ENCODE measurements at regions not wholly inside any gene's neighbourhood (a gene's known extent, or its start where the extent isn't known, plus 50 kb on each side); places are given as distances from the start of the nearest gene placed in this dataset.

DNA sequence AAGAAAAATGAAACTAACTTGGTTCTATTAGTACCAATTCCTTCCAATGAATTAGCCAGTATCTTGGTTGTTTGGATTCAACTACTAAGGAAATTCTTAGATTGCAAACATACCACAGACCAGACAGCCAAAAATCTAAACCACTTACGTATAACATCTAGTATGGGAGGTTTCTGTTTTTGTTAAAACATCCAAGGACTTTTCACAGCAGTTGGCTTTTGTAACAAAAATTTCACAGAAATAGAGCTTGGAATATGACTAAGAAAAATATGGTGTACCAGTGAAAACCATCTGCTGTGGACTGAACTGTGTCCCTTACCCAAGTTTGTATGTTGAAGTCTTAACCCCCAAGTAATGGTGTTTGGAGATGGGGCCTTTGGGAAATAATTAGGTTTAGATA is 199.2 kb downstream of the OTOL1 start:
- no peak for ATAC-seq
- CTCF ChIA-PET, result no interaction called here
- Histone ChIP-seq H3K4me3 (replicated peaks in 1 of 2; ENCODE audit: low read depth in 1 of 2, low read length in 2 of 2) (no peak overlapping the region), H3K79me2 (ENCODE audit: insufficient read depth, low read length) (no peaks in the 10 kb centered on the region), H3K27me3 (ENCODE audit: insufficient read depth, low read length) (no peaks in the 10 kb centered on the region), H2AFZ (ENCODE audit: low read depth, low read length, poor library complexity, severe bottlenecking) (no peak overlapping the region), H3K4me2 (ENCODE audit: low read length) (no peak overlapping the region), H3K9me2 (ENCODE audit: insufficient read depth) (no peaks in the 10 kb centered on the region; the same call in 1 of the 2 replicates), H3K9ac (ENCODE audit: low read length) (no peak overlapping the region), H3K27ac (ENCODE audit: low read depth, low read length) (no peak overlapping the region), H4K20me1 (ENCODE audit: insufficient read depth) (no peaks in the 10 kb centered on the region), H3K9me3 (ENCODE audit: control insufficient read depth in 1 of 2, insufficient read depth in 1 of 2, low read depth in 1 of 2, low read length in 2 of 2) (no peaks in the 10 kb centered on the region), H3K36me3 (ENCODE audit: control insufficient read depth in 1 of 2, insufficient read depth in 2 of 2, low read length in 2 of 2) (no peaks in the 10 kb centered on the region), H3K4me1 (ENCODE audit: control insufficient read depth in 1 of 2, insufficient read depth in 2 of 2, low read length in 2 of 2) (no peaks in the 10 kb centered on the region)
- no peak for TF ChIP-seq ZNF274 (IDR thresholded peaks at IDR 0.05; ENCODE audit: low read depth, low read length)
- no peak for TF ChIP-seq SIN3A (IDR thresholded peaks at IDR 0.05; ENCODE audit: low read depth)
- TF ChIP-seq, protein P1, sequence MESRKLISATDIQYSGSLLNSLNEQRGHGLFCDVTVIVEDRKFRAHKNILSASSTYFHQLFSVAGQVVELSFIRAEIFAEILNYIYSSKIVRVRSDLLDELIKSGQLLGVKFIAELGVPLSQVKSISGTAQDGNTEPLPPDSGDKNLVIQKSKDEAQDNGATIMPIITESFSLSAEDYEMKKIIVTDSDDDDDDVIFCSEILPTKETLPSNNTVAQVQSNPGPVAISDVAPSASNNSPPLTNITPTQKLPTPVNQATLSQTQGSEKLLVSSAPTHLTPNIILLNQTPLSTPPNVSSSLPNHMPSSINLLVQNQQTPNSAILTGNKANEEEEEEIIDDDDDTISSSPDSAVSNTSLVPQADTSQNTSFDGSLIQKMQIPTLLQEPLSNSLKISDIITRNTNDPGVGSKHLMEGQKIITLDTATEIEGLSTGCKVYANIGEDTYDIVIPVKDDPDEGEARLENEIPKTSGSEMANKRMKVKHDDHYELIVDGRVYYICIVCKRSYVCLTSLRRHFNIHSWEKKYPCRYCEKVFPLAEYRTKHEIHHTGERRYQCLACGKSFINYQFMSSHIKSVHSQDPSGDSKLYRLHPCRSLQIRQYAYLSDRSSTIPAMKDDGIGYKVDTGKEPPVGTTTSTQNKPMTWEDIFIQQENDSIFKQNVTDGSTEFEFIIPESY (IDR thresholded peaks at IDR 0.05; ENCODE audit: extremely low read depth, insufficient replicate concordance, low read length), result no peak
- no peak for TF ChIP-seq TCF7L2 (IDR thresholded peaks at IDR 0.05; ENCODE audit: borderline replicate concordance, extremely low read depth, insufficient read depth, insufficient read length)
- no peak for TF ChIP-seq EGR1 (IDR thresholded peaks at IDR 0.05; ENCODE audit: low read depth)
- no peak for TF ChIP-seq YY1 (IDR thresholded peaks at IDR 0.05; ENCODE audit: extremely low read depth, insufficient replicate concordance, low read depth, low read length)
- TF ChIP-seq, protein P2, sequence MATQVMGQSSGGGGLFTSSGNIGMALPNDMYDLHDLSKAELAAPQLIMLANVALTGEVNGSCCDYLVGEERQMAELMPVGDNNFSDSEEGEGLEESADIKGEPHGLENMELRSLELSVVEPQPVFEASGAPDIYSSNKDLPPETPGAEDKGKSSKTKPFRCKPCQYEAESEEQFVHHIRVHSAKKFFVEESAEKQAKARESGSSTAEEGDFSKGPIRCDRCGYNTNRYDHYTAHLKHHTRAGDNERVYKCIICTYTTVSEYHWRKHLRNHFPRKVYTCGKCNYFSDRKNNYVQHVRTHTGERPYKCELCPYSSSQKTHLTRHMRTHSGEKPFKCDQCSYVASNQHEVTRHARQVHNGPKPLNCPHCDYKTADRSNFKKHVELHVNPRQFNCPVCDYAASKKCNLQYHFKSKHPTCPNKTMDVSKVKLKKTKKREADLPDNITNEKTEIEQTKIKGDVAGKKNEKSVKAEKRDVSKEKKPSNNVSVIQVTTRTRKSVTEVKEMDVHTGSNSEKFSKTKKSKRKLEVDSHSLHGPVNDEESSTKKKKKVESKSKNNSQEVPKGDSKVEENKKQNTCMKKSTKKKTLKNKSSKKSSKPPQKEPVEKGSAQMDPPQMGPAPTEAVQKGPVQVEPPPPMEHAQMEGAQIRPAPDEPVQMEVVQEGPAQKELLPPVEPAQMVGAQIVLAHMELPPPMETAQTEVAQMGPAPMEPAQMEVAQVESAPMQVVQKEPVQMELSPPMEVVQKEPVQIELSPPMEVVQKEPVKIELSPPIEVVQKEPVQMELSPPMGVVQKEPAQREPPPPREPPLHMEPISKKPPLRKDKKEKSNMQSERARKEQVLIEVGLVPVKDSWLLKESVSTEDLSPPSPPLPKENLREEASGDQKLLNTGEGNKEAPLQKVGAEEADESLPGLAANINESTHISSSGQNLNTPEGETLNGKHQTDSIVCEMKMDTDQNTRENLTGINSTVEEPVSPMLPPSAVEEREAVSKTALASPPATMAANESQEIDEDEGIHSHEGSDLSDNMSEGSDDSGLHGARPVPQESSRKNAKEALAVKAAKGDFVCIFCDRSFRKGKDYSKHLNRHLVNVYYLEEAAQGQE (IDR thresholded peaks at IDR 0.05; ENCODE audit: low read depth), result no peak
- TF ChIP-seq POLR2AphosphoS5 (IDR thresholded peaks at IDR 0.05; ENCODE audit: low read depth, low read length), result no peak
- TF ChIP-seq CEBPB (IDR thresholded peaks at IDR 0.05; ENCODE audit: low read depth), result no peak
- TF ChIP-seq, protein P3, sequence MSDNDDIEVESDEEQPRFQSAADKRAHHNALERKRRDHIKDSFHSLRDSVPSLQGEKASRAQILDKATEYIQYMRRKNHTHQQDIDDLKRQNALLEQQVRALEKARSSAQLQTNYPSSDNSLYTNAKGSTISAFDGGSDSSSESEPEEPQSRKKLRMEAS (IDR thresholded peaks at IDR 0.05), result no peak
- no TSS peak for BruUV-seq (replicated peaks)
- DNase-seq (ENCODE audit: low read depth, low spot score), result no peak
- POLR2A ChIA-PET, result no interaction called here
- intact Hi-C loops (cut with micrococcal nuclease), result no loop called here
- RAD21 ChIA-PET (ENCODE audit: low non-redundant PET in 1 of 2, low total read pairs in 2 of 2, uncharacterized antibody in 2 of 2, unreplicated experiment in 2 of 2), result no interaction called here

All from HCT116 (cell line).